ENCODE measurements at regions not wholly inside any gene's neighbourhood (a gene's known extent, or its start where the extent isn't known, plus 50 kb on each side); places are given as distances from the start of the nearest gene placed in this dataset.

DNA sequence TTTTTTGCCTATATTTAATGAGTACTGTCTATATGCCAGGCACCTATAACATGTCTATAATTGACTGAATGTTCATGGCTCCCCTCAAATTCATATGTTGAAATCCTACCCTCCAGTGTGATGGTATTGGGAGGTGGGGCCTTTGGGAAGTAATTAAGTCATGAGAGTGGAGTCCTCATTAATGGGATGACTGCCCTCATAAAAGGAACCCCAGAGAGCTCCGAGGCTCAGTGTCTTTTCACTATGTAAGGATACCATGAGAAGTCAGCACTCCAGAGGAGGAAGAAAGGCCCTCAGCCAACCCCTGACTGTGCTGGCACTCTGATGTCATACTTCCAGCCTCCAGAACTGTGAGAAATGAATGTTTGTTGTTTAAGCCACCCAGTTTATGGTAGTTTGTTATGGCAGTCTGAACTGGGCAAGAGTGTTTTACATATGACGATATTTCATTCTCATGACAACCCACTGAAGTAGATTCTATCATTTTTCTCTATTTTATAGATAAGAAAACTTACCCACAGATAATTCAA is 61.1 kb upstream of the PCGF5 start:
- DNase-seq, result no peak
- Histone ChIP-seq H3K9me3 (no peaks in the 10 kb centered on the region), H3K27me3 (no peaks in the 10 kb centered on the region), H3K27ac (no peak overlapping the region), H3K4me1 (ENCODE audit: insufficient read depth) (no peaks in the 10 kb centered on the region), H3K4me3 (no peak overlapping the region), H3K36me3 (no peaks in the 10 kb centered on the region)
- 70 to 81% (median 79%) methylated on average over 2 of the region's 2 CpGs for WGBS, 3 donors
- intact Hi-C loops (cut with DNase I), result no loop called here
- TF ChIP-seq POLR2A (IDR thresholded peaks at IDR 0.05) (no peak), EP300 (IDR thresholded peaks at IDR 0.05) (no peak)
- TF ChIP-seq, protein P1, sequence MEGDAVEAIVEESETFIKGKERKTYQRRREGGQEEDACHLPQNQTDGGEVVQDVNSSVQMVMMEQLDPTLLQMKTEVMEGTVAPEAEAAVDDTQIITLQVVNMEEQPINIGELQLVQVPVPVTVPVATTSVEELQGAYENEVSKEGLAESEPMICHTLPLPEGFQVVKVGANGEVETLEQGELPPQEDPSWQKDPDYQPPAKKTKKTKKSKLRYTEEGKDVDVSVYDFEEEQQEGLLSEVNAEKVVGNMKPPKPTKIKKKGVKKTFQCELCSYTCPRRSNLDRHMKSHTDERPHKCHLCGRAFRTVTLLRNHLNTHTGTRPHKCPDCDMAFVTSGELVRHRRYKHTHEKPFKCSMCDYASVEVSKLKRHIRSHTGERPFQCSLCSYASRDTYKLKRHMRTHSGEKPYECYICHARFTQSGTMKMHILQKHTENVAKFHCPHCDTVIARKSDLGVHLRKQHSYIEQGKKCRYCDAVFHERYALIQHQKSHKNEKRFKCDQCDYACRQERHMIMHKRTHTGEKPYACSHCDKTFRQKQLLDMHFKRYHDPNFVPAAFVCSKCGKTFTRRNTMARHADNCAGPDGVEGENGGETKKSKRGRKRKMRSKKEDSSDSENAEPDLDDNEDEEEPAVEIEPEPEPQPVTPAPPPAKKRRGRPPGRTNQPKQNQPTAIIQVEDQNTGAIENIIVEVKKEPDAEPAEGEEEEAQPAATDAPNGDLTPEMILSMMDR (IDR thresholded peaks at IDR 0.05), result no peak

DNA sequence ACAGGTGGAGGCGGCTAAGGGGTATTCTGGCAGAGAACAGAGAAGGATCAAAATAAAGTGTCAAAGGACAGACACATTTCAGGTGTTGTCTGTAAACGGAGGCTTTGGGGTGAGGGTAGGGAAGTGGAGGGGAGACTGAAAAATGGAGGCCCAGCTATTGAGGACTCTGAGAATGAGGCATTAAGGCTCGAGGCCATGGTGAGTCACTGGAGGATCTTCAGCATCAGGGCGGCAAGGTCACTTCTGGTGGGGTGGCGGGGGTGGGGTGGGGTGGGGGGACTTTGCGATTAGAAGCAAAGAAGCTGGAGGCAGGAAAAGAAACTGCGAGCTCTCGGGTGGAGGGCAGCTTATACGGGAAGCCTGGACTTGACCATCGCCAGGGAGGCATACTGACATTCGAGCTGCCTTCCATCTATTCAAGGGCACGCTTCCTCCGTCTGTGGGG is 58.4 kb upstream of the PCGF5 start:
- no peak for TF ChIP-seq EP300 (IDR thresholded peaks at IDR 0.05)
- no peak for TF ChIP-seq POLR2A (IDR thresholded peaks at IDR 0.05)
- TF ChIP-seq, protein P1 (IDR thresholded peaks at IDR 0.05), result no peak
- peak overlapping the region; percentile 98 for H3K4me3 ChIP-seq
- peak overlapping the region; percentile 92 to 100 for H3K27ac ChIP-seq
- H3K4me1 ChIP-seq (ENCODE audit: insufficient read depth), result peaks cover 1% of the 10 kb centered on the region
- no peaks in the 10 kb centered on the region for H3K36me3 ChIP-seq
- DNase-seq, result peak in 1 of 5 donors; percentile 45
- H3K27me3 ChIP-seq, result no peaks in the 10 kb centered on the region
- H3K9me3 ChIP-seq, result no peaks in the 10 kb centered on the region
- intact Hi-C loops (cut with DNase I), result loop anchor here in 2 of 4 donors (10.0 kb wide), 3 partner anchors 53 to 107 kb away; no protein-coding TSS in a partner anchor
- WGBS, 3 donors, result 6 to 8% (median 7%) methylated on average over 13 of the region's 13 CpGs

DNA sequence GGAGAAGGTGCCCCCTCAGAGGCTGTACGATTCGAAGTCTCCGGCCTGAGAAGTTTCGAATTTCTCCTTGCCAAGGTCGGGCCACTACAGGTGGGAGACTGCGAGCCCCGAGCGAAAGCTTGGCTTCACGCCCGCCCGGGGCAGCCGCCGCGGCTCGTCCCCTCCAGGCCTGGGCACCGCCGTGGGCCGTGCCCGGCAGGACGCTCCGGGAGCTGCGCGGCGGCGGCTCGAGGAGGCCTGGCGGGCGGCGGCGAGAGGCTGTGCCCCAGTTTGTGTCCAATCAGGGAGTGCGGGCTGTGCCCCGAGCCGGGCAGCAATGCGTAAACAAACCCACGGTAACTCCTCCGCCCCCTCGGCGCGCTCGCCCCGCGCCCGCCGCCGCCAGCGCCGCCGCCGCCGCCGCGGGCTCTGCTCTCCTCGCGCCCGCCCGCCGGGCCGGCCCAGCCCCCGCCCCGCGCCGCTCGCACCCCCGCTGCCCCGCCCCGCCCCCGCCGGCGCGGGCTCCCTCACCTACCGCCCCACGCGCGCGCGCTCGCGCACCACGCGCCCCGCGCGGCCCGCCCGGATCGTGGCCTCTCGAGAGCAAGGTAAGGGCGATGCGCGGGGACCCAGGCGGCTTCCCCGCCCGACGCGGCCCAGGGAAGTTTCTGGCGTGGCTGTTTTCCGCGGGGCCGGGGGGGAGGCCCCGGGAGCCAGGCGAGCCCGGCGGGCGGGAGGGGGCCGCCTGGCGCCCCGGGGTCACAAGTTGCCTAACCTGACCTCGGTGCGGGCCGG is 57.8 kb upstream of the PCGF5 start:
- peak; percentile 72 to 85 (median 82) for DNase-seq
- Histone ChIP-seq H3K27ac (peak overlapping the region; percentile 100), H3K4me3 (peak overlapping the region; percentile 98), H3K27me3 (no peaks in the 10 kb centered on the region), H3K9me3 (no peaks in the 10 kb centered on the region), H3K4me1 (ENCODE audit: insufficient read depth) (peaks cover 1% of the 10 kb centered on the region), H3K36me3 (no peaks in the 10 kb centered on the region)
- intact Hi-C loops (cut with DNase I), result loop anchor here in 2 of 4 donors (10.0 kb wide), 3 partner anchors 52 to 108 kb away; no protein-coding TSS in a partner anchor
- peak; percentile 43 for TF ChIP-seq POLR2A (IDR thresholded peaks at IDR 0.05)
- TF ChIP-seq, protein P1 (IDR thresholded peaks at IDR 0.05), result no peak
- 0 to 1% (median 0%) methylated on average over 53 to 100 of the region's 110 CpGs for WGBS, 3 donors

DNA sequence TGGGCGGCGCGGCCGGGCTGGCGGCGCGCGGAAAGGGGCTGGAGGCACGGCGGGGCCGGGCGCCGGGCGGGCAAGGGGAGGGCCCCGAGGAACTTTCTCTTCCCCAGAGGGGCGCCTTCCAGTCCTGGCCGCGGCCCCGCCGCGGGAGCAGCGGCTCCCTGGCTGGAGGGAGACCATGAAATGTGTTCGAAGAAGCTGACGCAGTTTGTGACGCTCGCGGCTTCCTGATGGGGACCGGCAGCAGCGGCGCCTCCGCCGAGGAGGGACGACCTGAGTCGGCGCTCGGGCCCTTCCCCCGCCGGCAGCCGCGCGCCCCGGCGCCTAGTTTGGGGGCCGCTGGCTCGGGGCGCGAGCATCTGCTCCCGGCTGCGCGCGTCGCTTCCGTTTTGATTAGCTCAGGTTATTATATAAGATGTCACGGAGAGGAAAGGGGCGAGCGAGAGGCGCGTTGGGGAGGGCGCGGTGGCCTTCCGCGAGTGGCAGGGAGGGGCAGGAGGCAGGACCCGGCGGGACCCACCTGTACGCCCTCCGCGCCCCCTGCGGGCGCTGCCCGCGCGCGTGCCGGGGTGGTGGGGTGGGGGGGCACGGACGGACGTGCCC is 57.1 kb upstream of the PCGF5 start:
- Histone ChIP-seq H3K27ac (peak overlapping the region; percentile 100), H3K27me3 (no peaks in the 10 kb centered on the region), H3K4me1 (ENCODE audit: insufficient read depth) (peaks cover 1% of the 10 kb centered on the region), H3K9me3 (no peaks in the 10 kb centered on the region), H3K4me3 (peak overlapping the region; percentile 98), H3K36me3 (no peaks in the 10 kb centered on the region)
- intact Hi-C loops (cut with DNase I), result loop anchor here in 2 of 4 donors (10.0 kb wide), 3 partner anchors 51 to 109 kb away; no protein-coding TSS in a partner anchor
- 1% methylated on average over 62 to 77 of the region's 77 CpGs for WGBS, 3 donors
- peak; percentile 61 to 82 (median 76) for DNase-seq
- TF ChIP-seq, protein P1 (IDR thresholded peaks at IDR 0.05), result peak in 1 of 3 donors; percentile 27
- TF ChIP-seq EP300 (IDR thresholded peaks at IDR 0.05) (no peak), POLR2A (IDR thresholded peaks at IDR 0.05) (peak; percentile 35)

Measured in ovary (tissue), 7 donors.